Superior temporal gyrus (tissue), 1 donor: ENCODE measurements at regions not wholly inside any gene's neighbourhood (a gene's known extent, or its start where the extent isn't known, plus 50 kb on each side); places are given as distances from the start of the nearest gene placed in this dataset.
"Not testable (repeated sequence)": the region's sequence is repeated elsewhere in the genome, so short reads cannot be mapped to it uniquely, and the experiment has no call there.

ENCODE experiments used
- DNase-seq: peaks from one replicate; pipeline ENCODE4 v3.0.0-alpha.2; 2016; ENCODE audit errors: extremely low spot score

DNA sequence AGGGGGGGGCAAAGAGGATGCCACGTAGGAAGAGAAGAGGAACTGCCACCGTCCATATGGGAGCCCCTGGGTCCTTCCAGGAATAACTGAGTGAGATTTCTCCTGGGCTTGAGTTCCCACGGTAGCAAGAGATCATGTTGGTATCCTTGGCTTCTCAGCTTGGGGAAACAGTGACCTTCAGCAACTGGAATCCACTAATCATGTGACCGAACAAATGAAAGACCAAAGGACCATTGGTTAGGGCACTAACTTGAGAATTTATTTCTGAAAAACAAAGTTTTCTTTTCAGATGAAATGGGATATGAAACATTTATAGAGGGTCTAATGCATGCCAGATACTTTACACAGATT, 259.4 kb upstream of the ID2 start:
- DNase-seq: no peak

DNA sequence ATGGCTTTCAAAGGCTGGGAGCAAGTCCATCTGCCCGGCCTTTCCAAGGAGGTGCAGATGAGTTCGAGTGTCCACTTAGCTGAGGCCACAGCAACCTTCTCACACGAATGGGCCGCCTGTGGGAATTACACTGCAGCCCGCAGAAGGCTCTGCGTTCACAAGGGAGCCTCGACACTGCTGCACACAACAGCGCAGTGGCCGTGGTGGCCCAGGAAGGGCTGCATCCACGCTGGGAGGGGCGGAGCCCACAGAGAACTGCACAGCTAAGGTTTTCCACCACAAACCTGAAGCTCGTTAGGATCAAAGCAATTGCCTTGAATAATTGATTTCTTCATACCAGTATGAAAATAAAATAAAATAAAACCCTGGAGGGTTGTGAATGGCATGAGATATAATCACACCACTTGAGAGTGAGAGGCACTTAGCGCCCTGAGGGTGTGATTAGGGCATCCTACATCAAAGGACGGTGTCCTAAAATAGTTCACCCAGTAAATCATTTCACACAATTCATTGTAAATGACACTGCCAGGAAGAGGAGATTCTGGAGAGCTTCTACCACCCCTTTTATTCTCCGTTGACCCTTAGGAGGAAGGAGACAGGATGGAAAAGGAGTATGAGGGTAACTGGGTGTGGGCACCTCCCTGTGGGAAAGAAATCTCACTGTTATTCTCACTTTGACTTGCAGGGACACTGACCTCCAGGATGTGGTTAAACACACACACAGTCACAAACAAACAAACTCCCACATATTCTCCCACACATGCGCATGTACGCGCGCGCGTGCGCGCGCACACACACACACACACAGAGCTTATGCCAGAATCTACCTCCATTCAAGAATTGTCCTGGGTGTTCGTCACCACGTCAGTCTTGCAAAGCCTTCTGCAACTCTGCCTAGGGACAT, 256.6 kb upstream of the ID2 start:
- no peak for DNase-seq

DNA sequence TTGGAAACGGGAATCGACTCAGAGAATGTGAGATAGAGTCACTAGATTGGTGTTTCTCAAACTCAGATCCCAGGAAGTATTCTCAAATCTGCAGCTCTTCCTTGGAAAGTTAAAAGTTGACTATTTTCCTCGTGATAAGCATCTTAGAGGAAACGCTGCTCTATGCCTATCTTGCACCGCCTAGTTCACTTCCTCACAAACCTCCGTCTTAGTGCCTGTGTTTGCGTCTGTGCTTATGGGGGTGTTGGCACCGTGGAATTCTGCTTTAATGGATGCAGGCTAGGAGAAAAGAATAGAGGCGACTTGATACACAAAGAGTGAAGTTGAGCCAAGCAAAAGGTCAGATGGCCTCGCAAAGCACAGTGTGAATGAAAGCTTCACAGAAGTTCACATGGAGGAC, 255.3 kb upstream of the ID2 start:
- no peak for DNase-seq

DNA sequence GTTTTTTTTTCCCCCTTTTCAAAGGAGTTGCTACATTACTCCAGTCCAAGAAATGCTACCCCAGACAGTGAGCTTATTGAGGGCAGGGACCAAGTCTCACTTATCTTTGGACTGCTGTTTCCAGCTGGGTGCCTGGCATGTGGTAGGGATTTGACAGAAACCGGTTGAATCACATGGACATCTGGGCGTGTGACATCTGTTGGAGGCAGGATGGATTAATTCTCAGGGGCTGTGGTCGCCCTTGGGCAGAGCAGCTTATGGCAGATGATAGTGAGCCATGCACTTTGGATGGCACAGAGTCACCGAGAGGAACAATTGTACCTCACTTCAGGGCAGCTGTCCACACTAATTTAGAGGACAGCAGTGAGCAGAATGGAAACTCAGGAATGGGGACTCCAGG, 254.6 kb upstream of the ID2 start:
- DNase-seq: no peak

DNA sequence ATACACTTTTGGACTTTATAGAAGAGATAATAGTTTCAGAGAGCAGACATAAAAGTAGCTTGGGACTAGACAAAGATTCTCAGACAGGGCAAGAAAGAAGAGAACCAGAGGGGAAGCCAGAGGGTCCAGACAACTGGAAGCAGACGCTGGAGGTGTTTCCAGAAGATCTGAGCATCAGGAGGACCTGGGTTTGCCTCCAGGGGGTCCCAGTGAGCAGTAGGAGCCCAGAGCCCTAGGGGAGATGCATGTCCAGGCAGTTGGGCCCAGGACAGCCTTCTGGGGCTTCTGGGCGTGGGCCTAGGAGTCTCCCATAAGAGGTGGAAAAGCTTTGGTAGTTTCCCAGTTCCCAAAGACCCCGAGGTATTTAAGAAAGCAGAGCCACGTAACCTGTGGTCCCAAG, 251.2 kb upstream of the ID2 start:
- no peak for DNase-seq

DNA sequence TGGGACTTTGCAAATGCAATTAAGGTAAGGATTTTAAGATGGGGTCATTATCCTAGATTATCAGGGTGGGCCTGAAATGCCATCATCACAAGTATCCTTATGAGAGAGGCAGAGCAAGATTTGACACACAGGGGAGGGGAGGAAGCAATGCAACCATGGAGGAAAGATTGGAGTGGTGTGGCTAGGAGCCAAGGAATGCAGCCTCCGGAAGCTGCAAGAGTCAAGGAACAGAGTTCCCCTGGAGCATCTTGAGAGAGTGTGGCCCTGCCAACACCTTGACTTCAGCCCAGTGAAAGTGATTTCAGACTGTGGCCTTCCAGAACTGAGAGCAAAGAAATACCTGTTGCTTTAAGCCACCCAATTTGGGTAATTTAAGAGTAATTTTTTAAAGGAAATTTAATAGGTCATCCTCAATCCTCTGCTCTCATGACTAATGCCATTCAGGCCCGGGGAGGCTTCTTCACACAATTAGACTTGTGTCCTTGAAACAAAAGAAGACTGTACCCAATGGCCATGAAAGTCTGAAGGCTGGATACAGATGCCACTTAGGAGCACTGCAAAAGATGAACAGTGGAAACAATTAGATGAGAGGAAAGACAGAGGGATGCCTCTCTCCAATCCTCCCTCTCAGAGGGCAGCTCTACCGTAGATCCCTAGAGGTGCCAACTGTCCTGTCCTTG, 250.3 kb upstream of the ID2 start:
- no peak for DNase-seq

DNA sequence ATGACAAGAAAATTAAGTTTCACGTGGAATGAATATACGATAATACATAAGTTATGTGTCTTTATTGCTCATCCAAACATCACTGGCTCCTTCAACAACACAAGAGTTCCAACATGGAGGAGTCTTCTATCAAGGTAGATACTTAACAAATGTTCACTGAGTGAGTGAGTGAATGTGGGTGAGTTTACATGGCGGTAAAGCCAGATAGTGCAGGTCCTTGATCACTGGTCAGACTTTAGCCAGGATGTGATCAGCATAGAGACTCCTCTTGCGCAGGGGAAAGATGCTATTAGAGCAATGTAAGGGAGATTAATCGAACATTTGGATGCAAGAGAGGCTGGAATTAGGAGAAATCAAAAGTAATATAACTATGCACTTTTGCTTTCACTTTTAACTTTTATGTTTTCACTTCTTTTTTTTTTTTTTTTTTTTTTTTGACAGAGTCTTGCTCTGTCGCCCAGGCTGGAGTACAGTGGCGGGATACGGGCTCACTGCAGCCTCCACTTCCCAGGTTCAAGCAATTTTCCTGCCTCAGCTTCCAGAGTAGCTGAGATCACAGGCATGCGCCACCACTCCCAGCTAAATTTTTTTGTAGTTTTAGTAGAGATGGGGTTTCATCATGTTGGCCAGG, 249.0 kb upstream of the ID2 start:
- no peak for DNase-seq

DNA sequence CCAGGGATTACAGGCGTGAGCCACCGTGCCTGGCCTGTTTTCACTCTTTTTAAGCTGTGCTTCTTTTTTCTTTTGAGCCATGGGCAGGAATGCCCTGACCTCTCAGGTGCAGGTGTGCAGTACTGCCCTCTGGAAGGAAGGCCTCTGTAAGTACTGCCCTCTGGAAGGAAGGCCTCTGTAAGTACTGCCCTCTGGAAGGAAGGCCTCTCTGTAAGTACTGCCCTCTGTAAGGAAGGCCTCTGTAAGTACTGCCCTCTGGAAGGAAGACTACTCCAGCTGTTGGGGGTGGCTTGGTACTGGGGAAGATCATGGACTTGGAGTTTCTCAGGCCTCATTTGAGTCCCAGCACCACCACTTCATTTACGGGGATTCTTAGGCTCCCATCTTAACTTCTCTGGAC, 248.5 kb upstream of the ID2 start:
- DNase-seq: no peak

DNA sequence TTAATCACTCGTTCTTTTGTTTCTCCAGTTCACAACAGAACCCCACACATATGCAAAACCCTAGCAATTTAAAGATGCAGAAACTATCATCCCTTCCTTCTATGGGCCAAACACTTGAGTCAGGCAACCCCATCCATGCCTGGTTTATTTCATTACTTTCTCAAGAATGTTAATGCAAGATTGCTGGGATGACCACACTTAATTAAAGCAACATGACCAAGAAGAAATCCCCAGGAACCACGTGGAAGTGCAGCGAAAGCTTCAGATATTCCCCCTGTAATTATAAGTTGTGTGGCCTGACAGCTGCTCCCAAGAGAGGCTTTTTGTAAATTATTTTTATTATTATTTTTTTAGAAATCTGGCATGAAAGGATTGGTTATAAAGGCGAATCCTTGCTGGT, 246.2 kb upstream of the ID2 start:
- DNase-seq: no peak

DNA sequence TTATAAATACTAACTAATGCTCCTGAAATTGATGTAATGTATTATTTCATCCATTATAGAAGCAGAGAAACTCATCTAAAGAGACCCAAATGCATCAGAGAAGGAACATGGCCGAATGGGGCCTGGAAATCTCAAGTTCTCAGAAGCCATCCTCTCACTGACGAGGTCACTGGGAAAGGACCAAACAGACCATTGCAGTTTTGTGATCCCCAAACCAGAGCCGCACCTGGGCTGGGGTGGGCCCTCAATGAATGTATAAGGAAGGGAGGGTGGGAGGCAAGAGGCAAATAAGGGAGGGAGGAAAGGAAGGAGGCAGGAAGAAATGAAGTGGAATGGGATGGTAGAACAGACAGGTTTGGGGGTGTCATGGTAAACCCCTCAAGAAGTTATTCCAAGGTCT, 245.3 kb upstream of the ID2 start:
- no peak for DNase-seq

DNA sequence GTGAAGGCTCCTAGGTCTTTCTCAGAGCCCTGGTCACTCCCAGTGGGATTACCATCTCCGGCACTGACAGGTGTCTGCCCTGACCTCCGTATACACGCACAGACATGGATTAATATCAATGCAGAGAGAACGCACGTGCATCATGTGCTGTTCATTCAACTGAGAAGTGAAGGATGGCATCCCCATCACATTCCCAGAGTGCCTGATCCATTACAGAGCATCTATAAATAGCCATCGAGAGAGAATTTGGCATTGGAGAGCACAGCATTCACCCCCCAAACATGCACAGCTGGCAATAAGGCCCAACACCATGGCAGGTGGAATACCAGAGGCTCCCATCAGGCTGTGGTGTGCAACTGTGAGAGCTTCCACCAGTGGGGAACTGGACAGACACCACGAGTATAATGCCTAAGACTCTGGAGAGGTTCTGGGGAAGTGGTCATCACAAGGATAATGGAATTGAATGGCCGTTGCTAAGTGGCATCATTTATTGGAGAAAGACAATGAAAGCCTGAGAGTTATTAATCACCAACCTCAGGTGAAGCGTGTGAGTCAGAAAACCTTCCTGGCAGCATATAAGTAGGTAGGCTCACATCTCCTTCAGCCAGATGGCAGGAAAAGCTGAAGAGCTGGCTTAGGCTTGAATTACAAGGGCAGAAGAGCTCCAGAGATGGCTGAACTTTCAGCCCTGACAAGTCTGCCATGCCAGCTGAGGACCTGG, 244.5 kb upstream of the ID2 start:
- no peak for DNase-seq

DNA sequence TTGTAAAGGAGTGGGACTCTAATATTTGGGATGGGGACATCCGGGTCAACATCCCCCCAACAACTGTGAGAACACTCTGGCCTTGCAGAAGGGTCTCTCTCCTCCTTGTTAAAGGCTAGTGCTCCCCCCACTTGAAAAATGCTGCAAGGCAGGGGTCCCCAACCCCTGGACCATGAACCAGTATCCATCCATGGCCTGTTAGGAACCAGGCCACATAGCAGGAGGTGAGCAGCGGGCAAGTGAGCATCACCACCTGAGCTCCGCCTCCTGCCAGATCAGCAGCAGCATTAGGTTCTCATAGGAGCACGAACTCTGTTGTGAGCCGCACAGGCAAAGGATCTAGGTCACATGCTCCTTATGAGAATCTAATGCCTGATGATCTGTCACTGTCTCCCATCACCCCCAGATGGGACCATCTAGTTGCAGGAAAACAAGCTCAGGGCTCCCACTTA, 243.9 kb upstream of the ID2 start:
- DNase-seq: no peak

DNA sequence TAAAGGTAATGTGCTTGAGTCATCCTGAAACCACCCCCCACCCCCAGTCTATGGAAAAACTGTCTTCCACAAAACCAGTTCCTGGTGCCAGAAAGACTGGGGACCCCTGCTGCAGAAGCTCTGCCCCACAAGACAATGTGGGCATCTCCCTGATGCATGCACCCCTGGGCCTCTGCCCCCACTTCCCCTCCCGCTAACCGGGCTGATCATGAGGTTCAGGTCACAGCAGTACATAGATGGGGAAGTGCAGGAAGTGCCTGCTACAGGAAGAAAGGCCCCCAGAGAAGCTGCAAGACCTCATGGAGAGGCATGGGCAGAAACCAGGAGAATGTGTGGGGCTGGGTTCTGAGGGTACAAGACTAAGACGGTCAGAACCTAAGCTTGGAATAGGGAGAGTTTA, 243.4 kb upstream of the ID2 start:
- DNase-seq: no peak

DNA sequence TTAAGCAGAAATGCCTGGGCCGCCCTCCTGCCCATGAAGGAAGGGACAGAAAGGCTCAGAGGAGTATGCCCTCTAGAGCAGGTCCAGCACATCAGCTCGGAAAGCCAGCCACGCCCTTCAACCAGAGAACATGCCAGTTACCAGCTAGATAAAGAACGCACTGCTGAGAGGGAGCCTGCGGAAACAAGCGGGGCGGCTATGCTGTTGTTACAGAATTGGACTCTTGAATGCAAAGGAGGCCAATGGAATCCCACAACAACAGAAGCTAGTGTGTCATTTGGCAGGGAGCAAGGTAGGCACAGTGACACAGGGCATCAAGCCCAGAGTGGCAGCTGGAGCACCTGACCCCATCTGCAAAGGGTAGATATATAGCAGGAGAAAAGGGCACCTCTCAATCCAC, 242.9 kb upstream of the ID2 start:
- no peak for DNase-seq

DNA sequence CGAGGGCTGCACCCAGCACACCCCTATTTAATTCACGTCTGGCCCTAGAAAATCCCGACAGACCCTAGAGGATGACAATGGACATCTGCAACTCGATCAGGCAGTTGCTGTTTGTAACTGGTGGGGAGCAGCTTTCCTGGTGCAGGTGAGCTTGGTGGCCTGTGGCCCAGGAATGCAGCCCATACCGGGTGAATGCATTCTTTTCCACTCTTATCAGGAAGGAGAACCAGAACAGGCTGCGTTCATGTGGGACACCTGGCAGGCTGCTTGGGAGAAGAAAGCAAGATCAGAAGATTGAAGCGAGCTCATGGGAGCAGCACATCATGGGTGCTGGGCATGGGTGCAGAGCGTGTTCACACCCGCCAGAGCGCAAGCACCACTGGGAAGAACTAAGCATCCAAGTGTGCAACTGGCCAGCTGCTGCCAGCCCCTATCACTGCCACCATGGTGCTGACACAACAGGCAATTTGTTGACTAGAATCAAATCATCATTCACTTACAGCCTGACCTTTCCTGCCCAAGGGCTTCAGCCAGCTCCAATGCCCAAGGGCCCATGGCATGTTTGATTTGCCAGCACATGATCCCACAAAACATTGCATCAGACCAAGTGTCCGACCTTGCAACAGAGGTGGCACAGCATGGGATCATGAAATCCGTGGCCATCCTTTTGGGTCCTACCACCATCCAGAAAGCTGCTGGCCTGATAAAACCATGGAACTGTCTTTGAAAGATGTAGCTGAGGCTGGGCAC, 241.7 kb upstream of the ID2 start:
- DNase-seq: no peak

DNA sequence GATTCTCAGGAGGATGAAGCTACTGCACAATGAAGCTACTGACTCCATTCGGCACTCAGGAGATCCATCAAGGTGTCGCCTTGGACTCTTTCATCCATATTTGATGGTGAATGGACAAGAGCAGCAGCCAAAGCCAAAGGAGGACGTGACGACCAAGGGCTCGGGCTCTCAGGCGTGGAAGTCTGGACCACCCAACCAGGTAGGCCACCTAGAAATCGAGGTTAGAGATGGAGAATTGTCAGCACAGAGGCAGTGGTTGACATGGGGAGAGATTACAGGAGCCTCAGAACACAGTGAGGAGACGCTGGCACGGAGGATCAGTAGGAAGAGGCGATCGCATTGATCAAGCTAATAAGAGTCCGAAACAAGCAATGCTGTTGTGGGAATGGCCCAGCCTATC, 240.5 kb upstream of the ID2 start:
- DNase-seq: no peak

DNA sequence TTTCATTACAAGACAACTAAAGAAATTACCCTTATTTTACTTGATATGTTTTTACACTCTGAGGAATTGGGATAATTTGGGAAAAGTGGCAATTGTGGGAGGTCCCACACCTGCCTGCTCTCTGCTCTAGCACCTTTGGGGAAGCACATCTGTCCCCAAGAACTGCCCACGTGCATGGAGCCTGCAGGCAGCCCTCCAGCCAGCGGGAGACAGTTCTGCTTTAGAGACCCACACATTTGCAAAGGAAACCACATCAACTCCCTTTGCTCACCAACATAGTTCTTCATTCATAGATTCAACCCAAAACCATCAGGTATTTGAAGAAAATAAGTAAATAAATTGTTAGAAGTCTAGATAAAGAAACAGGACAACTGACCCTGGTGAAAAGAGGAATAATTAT, 239.9 kb upstream of the ID2 start:
- DNase-seq: no peak

DNA sequence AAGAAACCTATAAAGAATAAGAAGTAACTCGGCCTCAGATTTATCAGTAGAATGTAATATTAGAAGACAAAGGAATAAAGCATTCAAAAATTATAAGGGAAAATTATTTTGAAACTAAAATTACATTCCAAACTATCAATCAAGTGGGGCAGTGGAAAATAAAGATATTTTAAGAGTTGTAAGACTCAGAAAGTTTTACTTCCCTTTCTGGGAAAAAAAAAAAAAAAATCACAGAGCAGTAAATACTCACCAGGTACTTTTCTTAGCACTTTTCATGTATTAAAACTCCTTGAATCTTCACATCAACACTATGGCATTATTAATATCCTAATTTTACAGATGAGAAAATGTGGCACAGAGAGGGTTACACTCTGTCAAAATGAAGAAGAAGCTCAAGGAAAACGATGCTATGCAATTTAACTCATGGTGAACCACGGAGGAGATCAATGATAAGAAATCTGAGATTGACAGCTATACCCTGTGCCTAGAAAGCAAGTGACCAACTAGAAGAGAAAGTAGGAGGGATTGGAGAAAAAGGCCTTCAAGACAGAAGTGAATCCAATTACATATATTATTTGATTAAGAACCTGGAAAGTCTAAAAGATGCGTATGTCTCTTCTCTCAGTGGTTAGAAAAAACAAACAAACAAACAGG, 238.9 kb upstream of the ID2 start:
- DNase-seq: no peak

DNA sequence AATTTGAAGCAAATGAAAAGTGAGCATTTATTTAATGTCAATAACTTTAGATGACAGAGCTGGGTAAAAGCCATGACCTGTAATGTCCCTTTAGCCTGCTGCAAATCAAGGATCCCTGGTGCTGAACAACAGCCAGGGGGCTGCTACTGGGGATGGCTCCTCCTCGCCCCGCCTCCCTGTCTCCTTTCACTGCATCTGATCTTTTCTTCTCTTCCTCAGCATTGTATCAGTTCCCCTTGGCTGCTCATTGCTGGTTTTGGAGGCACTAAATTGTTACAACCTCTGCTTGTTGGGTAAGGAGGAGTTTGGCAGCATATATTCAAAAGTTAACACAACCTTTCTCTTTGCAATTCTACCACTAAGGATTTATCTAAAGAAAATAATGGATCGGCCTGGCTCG, 236.3 kb upstream of the ID2 start:
- DNase-seq: no peak

DNA sequence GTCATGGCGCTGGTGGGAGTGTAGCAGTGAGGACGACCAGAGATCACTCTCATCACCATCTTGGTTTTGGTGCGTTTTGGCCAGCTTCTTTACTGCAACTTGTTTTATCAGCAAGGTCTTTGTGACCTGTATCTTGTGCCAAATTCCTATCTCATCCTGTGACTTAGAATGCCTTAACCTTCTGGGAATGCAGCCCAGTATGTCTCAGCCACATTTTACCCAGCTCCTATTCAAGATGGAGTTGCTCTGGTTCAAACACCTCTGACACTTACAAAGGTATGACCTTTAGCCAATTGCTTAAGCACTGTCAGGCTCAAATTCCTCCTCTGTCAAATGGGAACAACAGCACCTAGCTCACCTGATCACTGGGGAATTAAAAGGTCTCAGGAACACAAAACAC, 235.1 kb upstream of the ID2 start:
- DNase-seq: not testable (repeated sequence)

DNA sequence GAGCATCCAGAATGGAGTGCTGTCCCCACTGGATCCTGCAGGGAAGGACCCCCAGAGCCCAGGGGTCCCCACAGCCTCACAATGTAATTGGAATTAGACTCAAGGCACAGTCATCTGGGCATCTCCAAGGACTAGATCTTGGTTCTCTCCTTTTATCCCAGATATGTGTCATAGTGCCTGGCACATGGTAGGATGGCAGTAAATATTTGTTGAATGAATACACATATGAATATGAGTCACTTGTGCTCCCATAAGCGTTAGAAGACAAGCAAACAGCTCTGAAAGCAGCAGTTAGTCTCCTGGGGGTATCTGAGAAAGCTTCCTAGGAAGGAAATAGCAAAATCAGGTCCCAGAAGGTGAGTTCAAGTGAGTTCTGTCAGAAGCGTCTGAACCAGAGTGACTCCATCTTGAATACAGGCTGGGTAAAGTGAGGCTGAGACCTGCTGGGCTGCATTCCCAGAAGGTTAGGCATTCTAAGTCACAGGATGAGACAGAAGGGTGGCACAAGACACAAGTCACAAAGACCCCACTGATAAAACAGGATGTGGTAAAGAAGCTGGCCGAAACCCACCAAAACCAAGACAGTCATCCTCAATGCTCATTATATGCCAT, 234.1 kb upstream of the ID2 start:
- no peak for DNase-seq
